Esophagus muscularis mucosa (tissue), 3 donors: ENCODE measurements at regions not wholly inside any gene's neighbourhood (a gene's known extent, or its start where the extent isn't known, plus 50 kb on each side); places are given as distances from the start of the nearest gene placed in this dataset.

Source experiments
- CTCF ChIP-seq, 3 experiments: fragments of 200-600 bp in 2 of 3; fragments of 450-650 bp in 1 of 3; sonication (generic) in 2 of 3; IDR thresholded peaks; one replicate each; pipeline ENCODE4 v1.5.1; 2017 to 2019; ENCODE audit warnings: antibody characterized with exemption in 3 of 3, mild to moderate bottlenecking in 2 of 3, moderate library complexity in 1 of 3
- EP300 ChIP-seq: sonication (generic); formaldehyde crosslinking; IDR thresholded peaks from one replicate; pipeline ENCODE4 v1.6.1; 2017; ENCODE audit warnings: antibody characterized with exemption

- TF ChIP-seq EP300: no peak
- TF ChIP-seq CTCF (IDR thresholded peaks at IDR 0.05): no peak
Observed at GRCh38 chr4:187274153-187274552, 550.5 kb upstream of the FAT1 start.
